Nucleus accumbens (tissue), 56 donors: ENCODE measurements at regions not wholly inside any gene's neighbourhood (a gene's known extent, or its start where the extent isn't known, plus 50 kb on each side); places are given as distances from the start of the nearest gene placed in this dataset.

ENCODE experiments used
- DNase-seq, 56 donors: peaks; one replicate each; lab custom pipeline; 2025; lab: John Stamatoyannopoulos, UW

DNA sequence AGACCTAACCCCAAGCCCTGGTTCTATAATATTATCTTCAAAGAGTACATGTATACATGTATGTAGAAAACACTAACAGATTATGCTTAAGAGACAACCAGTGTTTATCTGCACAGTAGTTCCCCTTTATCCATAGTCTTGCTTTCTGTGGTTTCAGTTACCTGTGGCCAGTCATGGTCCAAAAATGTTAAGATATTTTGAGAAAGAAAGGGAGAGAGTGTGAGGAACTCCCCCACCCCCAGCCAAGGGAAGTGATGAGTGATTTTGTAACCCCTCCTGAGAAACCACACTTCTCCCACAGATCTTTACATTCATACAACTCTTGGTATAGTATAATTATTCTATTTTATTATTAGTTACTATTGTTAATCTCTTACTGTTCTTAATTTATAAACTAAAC is 77.3 kb upstream of the CNTN1 start:
- no peak for DNase-seq

GRCh38 chr12:40615590-40615989 is 76.6 kb upstream of the CNTN1 start:
- DNase-seq: no peak

DNA sequence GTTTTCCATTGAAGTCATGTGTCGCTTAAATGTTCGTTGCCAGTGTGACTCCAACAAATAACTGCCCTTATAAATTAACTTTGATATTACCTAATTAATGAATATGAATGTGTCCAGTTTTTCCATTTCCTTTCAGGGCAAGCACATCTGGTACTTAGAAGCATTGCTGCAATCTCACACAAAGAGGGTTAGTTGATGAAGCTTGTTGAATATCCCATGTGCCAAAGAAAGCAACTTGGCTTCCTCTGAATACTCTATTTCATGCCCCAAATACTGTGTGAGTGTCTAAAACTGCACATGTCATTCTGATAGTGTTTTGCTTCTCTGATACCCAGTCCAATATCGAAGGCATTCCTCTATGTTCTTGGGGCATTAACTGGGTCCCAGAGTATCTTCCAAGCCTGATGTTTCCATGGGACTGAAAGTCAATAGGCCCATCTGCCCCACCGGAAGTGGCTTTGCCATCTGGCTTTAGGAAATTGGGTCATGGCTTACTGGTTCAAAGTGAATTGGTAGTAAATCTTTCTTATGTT is 75.8 kb upstream of the CNTN1 start:
- DNase-seq: peak in 11 of 56 donors; percentile 1 to 32 (median 7)

DNA sequence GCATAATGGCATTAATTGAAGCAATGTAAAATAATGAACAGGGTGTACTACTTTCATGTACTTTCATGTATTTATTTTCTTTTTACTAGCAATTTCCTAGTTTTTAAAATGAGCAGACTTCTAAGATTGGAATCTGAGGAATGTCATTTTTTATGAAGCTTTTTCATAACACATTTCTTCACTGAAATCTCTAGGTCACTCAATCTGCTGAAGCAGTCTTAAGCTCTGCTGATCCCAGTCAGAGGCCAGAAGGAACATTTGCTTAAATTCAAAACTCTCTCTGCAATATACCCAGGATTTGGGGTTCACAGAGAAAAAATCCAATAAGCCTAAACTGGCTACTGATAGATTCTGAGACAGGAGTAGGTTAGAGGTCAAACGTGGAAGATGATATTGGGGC is 73.6 kb upstream of the CNTN1 start:
- DNase-seq: no peak

DNA sequence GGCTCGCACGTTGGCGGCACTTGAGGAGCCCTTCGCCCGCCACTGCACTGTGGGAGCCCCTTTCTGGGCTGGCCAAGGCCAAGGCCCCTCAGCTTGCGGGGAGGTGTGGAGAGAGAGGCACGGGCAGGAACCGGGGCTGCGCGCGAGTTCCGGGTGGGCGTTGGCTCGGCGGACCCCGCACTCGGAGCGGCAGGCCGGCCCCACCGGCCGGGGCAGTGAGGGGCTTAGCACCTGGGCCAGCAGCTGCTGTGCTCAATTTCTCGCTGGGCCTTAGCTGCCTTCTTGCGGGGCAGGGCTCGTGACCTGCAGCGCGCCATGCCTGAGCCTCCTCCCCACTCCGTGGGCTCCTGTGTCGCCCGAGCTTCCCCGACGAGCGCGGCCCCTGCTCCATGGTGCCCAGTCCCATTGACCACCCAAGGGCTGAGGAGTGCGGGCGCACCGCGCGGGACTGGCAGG is 71.6 kb upstream of the CNTN1 start:
- no peak for DNase-seq

DNA sequence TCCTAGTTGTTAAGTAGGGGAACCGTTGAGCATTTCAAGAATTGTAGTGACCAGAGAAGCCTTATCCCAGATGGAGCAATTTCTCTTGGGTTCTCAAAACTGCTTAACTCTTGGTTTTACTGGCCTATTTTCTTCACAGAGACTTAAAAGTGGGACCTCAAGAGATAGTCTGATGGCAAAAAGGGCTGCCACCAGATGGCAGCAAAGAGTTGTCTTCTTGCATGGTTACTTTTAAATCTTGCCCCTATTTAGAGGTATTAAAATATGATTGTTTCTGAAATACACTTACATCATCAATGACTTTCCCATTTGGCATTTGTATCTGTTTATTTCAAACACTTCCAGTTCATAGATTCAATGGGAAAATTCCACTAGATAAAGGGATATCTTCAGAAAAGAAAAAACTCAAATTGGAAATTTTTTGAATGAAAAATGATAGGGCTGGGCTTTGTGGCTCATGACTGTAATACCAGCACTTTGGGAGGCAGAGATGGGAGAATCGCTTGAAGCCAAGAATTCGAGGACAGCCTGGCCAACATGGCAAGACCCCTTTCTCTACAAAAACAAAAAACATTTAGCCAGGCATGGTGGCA is 69.9 kb upstream of the CNTN1 start:
- DNase-seq: peak in 37 of 56 donors; percentile 2 to 86 (median 22)

GRCh38 chr12:40632171-40632570 is 60.1 kb upstream of the CNTN1 start:
- no peak for DNase-seq

DNA sequence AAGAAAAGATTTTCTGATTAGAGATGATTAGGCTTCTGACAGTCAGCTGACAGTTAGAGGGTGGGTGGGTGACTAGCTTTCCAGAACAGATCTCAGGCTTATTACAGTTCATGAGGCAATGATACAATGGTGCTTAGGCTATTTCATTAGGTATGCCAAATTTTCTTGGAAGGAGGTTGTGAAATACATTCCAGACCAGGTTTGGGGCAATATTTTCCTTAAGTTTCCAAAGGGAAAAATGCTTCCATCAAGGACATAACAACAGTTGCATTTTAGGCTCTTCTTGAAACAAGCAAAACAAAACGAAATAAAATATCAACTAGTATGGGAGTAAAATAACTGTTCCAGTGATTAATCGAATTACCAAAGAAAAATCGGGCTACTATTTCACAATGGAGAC is 59.3 kb upstream of the CNTN1 start:
- no peak for DNase-seq

DNA sequence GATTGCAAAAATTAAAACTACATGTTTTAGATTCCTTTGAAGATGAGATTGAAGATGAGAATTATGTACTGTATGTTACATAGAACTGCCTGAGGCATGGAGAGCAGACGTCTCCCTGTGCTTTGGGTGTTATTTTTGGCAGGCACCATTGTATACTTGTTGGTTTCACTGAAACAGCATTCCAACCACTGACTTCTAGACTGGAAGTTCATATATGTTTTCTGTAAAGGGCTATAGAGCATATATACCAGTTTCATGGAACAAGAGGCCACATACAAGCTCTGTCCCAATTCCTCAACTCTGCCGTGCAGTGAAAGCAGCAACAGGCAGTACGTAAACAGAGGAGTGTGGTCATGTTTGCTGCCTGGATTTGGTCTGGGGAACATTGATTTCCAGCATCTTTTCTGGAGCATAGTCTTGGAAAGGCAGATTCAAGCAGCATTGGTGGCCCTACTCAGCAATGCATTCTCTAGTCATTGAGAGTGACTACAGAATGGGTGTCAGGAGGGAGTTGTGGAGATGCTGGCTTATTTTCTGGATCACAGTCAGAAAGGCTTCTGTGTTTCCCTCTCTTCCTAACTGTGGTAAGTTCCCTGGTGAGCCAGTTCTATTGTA is 57.6 kb upstream of the CNTN1 start:
- no peak for DNase-seq

- no peak for DNase-seq
Measured at GRCh38 chr12:40635141-40635731, 57.0 kb upstream of the CNTN1 start.
